ENCODE measurements at regions not wholly inside any gene's neighbourhood (a gene's known extent, or its start where the extent isn't known, plus 50 kb on each side); places are given as distances from the start of the nearest gene placed in this dataset.

GRCh38 chr4:103445377-103445776, 247.2 kb upstream of the CENPE start:
- H3K27ac ChIP-seq (ENCODE audit: extremely low read depth, low read depth, low read length), result no peak overlapping the region
- FAIRE-seq, result no peak
- no peak overlapping the region for H2AFZ ChIP-seq (ENCODE audit: low read depth, low read length)
- no peaks in the 10 kb centered on the region for H3K36me3 ChIP-seq (ENCODE audit: control insufficient read depth, insufficient read depth, low read length)
- H3K4me3 ChIP-seq, result no peak overlapping the region
- no peak overlapping the region for H3K9ac ChIP-seq (ENCODE audit: insufficient read depth in 1 of 2, low read depth in 2 of 2, low read length in 2 of 2)
- no peaks in the 10 kb centered on the region for H4K20me1 ChIP-seq (replicated peaks; ENCODE audit: control insufficient read depth, insufficient read depth, low read length)
- no peaks in the 10 kb centered on the region for H3K79me2 ChIP-seq (ENCODE audit: control insufficient read depth, insufficient read depth, low read length)
- H3K27me3 ChIP-seq (ENCODE audit: control insufficient read depth in 2 of 2, insufficient read depth in 2 of 2, low read length in 2 of 2), result no peaks in the 10 kb centered on the region
- DNase-seq (ENCODE audit: extremely low read depth in 1 of 4, low spot score in 3 of 4), result no peak
- POLR2A ChIA-PET, result interaction anchor here (0.8 kb wide), 1 partner anchor 10 kb away, joined by 4 read pairs; no protein-coding TSS in a partner anchor
- H3K9me3 ChIP-seq (replicated peaks; ENCODE audit: control insufficient read depth, insufficient read depth, low read depth, low read length), result no peaks in the 10 kb centered on the region
- BruUV-seq (replicated peaks), result no TSS peak
- intact Hi-C loops (cut with micrococcal nuclease), result no loop called here
- H3K9me1 ChIP-seq (ENCODE audit: control insufficient read depth, insufficient read depth, low read length), result no peaks in the 10 kb centered on the region
- CTCF ChIA-PET (ENCODE audit: low intra/inter-chr PET ratio), result no interaction called here
- ATAC-seq, result no peak
- peak; percentile 64 for TF ChIP-seq CEBPB (tag; IDR thresholded peaks at IDR 0.05)
- no peak for TF ChIP-seq CEBPG (CRISPR knock-in tag; IDR thresholded peaks at IDR 0.05)
- 0 out of 4 replicates have a peak, but pooled peaks of 1 of the 2 experiments have one; percentile 31 for TF ChIP-seq CEBPG (tag; conservative IDR thresholded peaks at IDR 0.05 in 1 of 2, IDR thresholded peaks at IDR 0.05 in 1 of 2)
- TF ChIP-seq RBM34 (IDR thresholded peaks at IDR 0.05; ENCODE audit: borderline replicate concordance, insufficient read depth, low read length), result no peak
- no peak for TF ChIP-seq MCM7 (IDR thresholded peaks at IDR 0.05)
- no peak overlapping the region for H3K4me2 ChIP-seq (ENCODE audit: insufficient read depth, low read length)
- no peaks in the 10 kb centered on the region for H3K4me1 ChIP-seq (replicated peaks in 1 of 2; ENCODE audit: control insufficient read depth in 2 of 2, insufficient read depth in 2 of 2, low read length in 2 of 2)
- in situ Hi-C loops (cut with MboI), result no loop called here
- WGBS (ENCODE audit: insufficient coverage, low coverage, missing lambda C conversion rate), result 0% methylated on average over 1 of the region's 1 CpG

- Histone ChIP-seq H3K9me1 (ENCODE audit: control insufficient read depth, insufficient read depth, low read length) (no peaks in the 10 kb centered on the region), H3K27ac (ENCODE audit: extremely low read depth, low read depth, low read length) (no peak overlapping the region), H3K36me3 (ENCODE audit: control insufficient read depth, insufficient read depth, low read length) (no peaks in the 10 kb centered on the region), H3K4me3 (no peak overlapping the region), H4K20me1 (replicated peaks; ENCODE audit: control insufficient read depth, insufficient read depth, low read length) (no peaks in the 10 kb centered on the region), H3K9me3 (replicated peaks; ENCODE audit: control insufficient read depth, insufficient read depth, low read depth, low read length) (no peaks in the 10 kb centered on the region), H3K79me2 (ENCODE audit: control insufficient read depth, insufficient read depth, low read length) (no peaks in the 10 kb centered on the region), H3K4me1 (replicated peaks in 1 of 2; ENCODE audit: control insufficient read depth in 2 of 2, insufficient read depth in 2 of 2, low read length in 2 of 2) (no peaks in the 10 kb centered on the region), H3K27me3 (ENCODE audit: control insufficient read depth in 2 of 2, insufficient read depth in 2 of 2, low read length in 2 of 2) (no peaks in the 10 kb centered on the region), H3K9ac (ENCODE audit: insufficient read depth in 1 of 2, low read depth in 2 of 2, low read length in 2 of 2) (no peak overlapping the region), H2AFZ (ENCODE audit: low read depth, low read length) (no peak overlapping the region), H3K4me2 (ENCODE audit: insufficient read depth, low read length) (no peak overlapping the region)
- no peak for DNase-seq (ENCODE audit: extremely low read depth in 1 of 4, low spot score in 3 of 4)
- ChIA-PET CTCF (ENCODE audit: low intra/inter-chr PET ratio) (no interaction called here), POLR2A (no interaction called here)
- BruUV-seq (replicated peaks), result no TSS peak
- no peak for ATAC-seq
- FAIRE-seq, result no peak
- 0% methylated on average over 3 of the region's 3 CpGs for WGBS (ENCODE audit: insufficient coverage, low coverage, missing lambda C conversion rate)
- intact Hi-C loops (cut with micrococcal nuclease) (no loop called here), in situ Hi-C loops (cut with MboI) (no loop called here)
- TF ChIP-seq PTBP1 (IDR thresholded peaks at IDR 0.05; ENCODE audit: low read depth, low read length) (no peak), PCBP1 (IDR thresholded peaks at IDR 0.05; ENCODE audit: low read depth, low read length, poor library complexity, severe bottlenecking) (no peak), ZSCAN29 (IDR thresholded peaks at IDR 0.05) (no peak), RFX1 (IDR thresholded peaks at IDR 0.05) (peak; percentile 55), PTRF (tag; IDR thresholded peaks at IDR 0.05) (no peak), ZNF133 (CRISPR knock-in tag; IDR thresholded peaks at IDR 0.05) (no peak), NEUROD1 (IDR thresholded peaks at IDR 0.05; ENCODE audit: borderline replicate concordance, low read depth, low read length, partially characterized antibody) (no peak), ZNF583 (CRISPR knock-in tag; IDR thresholded peaks at IDR 0.05) (no peak), MCM7 (IDR thresholded peaks at IDR 0.05) (no peak), LEF1 (IDR thresholded peaks at IDR 0.05) (no peak), HDAC6 (IDR thresholded peaks at IDR 0.05; ENCODE audit: low read depth, low read length) (no peak)
- TF ChIP-seq, protein P1, sequence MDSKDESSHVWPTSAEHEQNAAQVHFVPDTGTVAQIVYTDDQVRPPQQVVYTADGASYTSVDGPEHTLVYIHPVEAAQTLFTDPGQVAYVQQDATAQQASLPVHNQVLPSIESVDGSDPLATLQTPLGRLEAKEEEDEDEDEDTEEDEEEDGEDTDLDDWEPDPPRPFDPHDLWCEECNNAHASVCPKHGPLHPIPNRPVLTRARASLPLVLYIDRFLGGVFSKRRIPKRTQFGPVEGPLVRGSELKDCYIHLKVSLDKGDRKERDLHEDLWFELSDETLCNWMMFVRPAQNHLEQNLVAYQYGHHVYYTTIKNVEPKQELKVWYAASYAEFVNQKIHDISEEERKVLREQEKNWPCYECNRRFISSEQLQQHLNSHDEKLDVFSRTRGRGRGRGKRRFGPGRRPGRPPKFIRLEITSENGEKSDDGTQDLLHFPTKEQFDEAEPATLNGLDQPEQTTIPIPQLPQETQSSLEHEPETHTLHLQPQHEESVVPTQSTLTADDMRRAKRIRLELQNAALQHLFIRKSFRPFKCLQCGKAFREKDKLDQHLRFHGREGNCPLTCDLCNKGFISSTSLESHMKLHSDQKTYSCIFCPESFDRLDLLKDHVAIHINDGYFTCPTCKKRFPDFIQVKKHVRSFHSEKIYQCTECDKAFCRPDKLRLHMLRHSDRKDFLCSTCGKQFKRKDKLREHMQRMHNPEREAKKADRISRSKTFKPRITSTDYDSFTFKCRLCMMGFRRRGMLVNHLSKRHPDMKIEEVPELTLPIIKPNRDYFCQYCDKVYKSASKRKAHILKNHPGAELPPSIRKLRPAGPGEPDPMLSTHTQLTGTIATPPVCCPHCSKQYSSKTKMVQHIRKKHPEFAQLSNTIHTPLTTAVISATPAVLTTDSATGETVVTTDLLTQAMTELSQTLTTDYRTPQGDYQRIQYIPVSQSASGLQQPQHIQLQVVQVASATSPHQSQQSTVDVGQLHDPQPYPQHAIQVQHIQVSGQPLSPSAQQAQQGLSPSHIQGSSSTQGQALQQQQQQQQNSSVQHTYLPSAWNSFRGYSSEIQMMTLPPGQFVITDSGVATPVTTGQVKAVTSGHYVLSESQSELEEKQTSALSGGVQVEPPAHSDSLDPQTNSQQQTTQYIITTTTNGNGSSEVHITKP (IDR thresholded peaks at IDR 0.05; ENCODE audit: partially characterized antibody), result no peak
Observed at GRCh38 chr4:103443324-103443723, 245.2 kb upstream of the CENPE start.

All from K562 (cell line).